Stimulated activated CD4-positive, alpha-beta T cell treated with anti-CD3 and anti-CD28 coated beads, TNF-alpha, amount 100 ng/mL, for 48 hours (primary cell): ENCODE measurements at regions not wholly inside any gene's neighbourhood (a gene's known extent, or its start where the extent isn't known, plus 50 kb on each side); places are given as distances from the start of the nearest gene placed in this dataset.

Source experiments
- DNase-seq, 3 donors: peaks; one replicate each; pipeline ENCODE4 v3.0.0-alpha.2; 2020; ENCODE audit warnings: low read depth in 3 of 3

GRCh38 chr2:181114021-181114420, 133.6 kb downstream of the UBE2E3 start:
- no peak for DNase-seq

DNA sequence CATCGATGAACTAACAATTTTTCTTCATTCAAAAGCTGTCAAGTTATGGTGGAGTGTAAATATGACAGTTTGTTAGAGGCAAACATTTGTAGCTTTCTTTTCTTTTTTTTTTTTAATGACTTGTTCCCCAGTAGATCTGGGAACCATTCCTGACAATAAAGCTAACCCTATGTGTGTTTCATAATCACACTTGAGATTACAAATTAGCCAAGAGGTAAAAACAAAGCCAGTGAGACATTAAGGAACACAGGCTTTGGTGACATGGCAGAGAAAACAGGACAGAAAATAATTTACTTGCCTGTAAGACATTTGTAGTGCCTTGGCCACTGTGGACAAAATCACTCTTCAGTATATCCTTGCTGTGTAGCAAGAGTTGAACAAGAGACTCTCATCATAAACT, 135.9 kb downstream of the UBE2E3 start:
- DNase-seq, result no peak

DNA sequence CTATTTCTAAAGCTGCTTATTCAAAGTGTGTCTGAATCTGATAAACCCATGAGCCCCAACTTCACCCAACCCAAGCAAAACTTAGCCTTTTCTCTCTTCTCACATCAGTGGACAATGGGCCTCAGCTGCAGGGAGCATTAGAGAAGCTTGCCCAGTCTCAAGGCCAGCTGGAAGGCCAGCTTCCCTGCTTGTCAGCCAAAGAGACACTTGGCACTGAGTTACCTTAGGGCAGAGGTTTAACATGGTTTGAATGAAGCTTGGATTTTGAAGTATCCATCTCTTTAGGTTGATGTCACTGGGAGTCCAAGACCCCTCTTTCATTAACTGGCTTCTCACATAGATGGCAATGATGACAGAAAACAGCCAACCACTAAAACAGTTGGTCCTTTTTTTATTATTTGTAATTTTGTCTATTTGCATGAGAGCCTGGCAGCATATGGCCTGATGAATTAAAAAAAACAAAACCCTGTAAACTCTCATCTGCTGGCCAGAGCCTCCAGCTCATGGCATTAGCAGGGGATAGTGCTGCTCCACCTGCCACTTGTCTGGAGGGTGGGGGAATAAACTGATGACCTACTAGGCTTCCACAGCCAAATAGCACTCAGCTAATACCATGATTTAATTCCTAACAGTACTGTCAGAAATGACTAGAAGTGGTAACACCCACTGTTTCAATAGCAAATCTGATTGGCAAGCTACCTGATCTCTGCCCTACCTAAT, 137.0 kb downstream of the UBE2E3 start:
- DNase-seq, result no peak

- DNase-seq, result no peak
Observed at GRCh38 chr2:181120625-181121024, 140.2 kb downstream of the UBE2E3 start.

GRCh38 chr2:181121996-181122395, 141.6 kb downstream of the UBE2E3 start:
- DNase-seq, result no peak

GRCh38 chr2:181122601-181123000, 142.2 kb downstream of the UBE2E3 start:
- DNase-seq, result no peak

- peak in 1 of 3 donors; percentile 40 for DNase-seq
Observed at GRCh38 chr2:181123798-181124231, 143.4 kb downstream of the UBE2E3 start.

GRCh38 chr2:181124497-181124896, 144.1 kb downstream of the UBE2E3 start:
- DNase-seq, result no peak

GRCh38 chr2:181125359-181125758, 145.0 kb downstream of the UBE2E3 start:
- DNase-seq, result no peak

DNA sequence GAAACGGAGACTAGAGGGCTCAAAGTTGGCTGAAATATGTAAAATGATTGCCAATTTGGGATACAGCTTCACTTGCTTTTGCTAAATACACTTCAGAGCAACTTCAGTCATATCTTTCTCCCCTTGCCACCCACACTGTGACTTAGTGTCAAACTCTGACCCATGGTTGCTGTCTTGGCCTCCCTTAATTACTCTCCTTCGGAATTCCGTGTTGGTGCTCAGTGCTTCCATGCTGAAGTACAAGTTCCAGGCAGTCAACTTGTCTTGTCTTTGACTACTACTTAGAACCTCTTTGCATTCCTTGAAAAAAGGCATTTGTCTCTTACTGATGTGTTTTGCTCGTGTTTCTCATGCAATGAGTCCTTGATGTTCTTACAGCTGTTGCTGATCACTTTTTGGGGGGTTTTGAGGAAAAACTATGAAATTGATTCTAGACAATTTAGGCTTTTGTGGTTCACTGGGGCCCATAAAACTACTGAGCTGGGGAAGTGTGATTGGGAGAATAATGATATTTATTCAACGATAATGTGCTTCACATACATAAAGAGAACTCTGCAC, 146.0 kb downstream of the UBE2E3 start:
- no peak for DNase-seq

DNA sequence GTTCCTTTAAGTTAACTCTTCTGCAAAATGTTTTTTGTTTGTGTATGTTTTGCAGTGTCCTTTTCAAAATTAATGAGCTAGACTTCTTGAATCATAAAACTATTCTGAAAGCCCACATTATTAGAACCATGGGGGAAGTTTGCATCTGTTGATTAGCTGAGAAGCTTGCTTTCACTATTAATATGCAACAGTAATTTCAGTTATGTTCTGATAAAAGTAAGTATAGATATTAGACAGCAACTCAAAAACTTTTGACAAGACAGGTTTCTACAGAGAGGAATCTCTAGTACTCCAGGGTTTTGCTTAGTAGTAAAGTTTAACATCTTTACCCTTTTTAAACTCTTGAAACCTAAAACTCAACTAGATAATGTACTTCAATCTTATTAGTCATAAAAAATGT, 147.8 kb downstream of the UBE2E3 start:
- no peak for DNase-seq

- DNase-seq, result no peak
Observed at GRCh38 chr2:181129364-181130056, 149.1 kb downstream of the UBE2E3 start.

DNA sequence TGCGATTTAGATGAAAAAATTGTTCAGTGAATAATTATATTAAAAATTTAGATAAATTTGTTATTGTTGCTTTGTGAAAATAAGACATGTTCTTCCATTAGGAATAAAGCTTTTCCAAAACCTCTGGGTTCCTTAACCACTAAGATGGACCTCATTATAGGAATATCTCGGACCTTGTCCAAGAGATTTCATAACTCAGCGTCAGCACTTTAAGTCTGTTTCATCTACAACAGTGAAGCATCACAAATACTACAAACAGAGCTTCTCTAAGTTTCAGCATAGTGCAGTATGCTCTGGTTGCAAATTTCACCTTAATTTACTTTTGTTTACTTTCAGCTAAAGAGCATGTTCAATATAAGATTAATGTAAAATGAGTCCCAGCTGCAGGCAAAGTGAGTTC, 150.3 kb downstream of the UBE2E3 start:
- no peak for DNase-seq

DNA sequence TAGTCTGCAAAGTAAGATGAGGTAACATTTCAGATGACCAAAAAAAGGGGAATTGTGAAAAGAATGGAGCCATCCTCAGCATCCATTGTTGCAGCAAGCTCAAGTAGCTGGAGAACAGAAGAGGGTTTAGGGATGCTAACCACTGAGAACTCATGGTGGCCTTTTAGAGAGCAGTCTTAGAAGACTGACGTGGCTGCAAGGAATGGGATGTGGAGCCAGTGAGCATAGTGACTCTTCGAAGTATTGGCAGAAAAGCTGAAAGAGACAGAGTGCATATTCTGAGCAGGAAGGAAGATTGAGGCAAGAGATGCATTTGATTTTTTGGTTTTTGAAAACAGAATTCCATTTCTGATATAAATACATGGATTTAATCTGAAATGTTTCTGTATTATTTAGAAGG, 151.2 kb downstream of the UBE2E3 start:
- no peak for DNase-seq

GRCh38 chr2:181138816-181139215, 158.4 kb downstream of the UBE2E3 start:
- DNase-seq, result no peak

GRCh38 chr2:181139831-181140230, 159.4 kb downstream of the UBE2E3 start:
- no peak for DNase-seq

GRCh38 chr2:181140414-181140813, 160.0 kb downstream of the UBE2E3 start:
- no peak for DNase-seq

GRCh38 chr2:181140928-181141327, 160.5 kb downstream of the UBE2E3 start:
- DNase-seq, result no peak

DNA sequence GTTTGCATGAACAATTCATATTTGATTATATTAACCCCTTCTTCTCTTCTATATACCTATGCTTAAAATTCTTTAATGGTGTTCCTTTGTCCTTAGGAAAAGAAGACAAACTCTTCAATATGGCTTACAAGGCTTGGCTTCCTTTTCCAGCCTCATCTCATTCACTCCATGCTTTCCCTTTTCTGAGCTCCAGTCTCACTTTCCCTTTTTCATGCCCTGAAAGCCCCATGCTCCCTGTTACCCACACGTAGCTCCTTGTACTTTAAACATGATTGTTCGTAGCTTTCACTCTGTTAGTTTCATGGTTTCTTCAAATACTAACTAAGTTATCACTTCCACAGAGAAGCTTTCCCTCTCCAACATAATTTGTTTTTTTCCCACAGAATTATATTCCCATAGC, 161.3 kb downstream of the UBE2E3 start:
- DNase-seq, result no peak

DNA sequence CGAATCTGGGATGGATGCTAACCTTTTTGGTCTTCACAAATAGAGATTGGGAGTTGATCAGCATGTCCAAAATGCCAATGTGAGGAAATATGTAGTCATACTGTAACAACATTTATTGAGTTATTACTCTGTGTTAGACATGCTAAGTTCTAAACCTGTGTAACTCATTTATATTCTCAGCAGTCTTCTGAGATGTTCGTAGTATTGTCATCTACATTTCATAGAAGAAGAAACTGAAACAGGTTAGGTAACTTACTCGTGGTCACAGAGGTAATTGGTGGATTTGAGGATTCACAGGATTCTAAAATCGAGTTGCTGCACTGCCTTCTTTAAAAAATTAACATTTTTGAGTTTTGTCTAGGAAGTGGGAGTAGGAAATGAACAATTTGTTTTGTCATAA, 162.1 kb downstream of the UBE2E3 start:
- DNase-seq, result no peak

DNA sequence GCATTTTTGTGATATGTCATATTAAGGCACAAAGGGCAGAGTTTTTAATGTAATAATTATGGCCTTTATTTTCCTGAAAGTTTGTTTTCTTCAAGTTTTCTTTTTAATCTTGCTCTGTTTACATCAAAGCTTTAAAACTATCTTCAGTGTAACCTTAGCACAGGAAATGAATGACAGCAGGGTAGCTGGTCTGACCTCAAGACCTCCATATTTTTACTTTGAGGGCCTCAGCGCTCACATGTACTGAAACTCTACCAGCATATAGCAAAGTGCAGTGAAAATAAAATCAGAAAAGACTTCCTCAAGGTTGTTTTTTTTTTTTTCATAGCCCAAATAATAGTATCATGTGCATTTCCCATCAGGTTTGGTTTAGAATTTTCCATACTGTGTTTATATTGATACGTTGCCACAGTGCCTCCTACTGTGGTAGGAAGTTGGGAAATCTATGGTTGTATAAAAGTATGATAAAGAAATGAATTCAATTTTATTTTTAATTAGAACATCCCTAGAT, 163.4 kb downstream of the UBE2E3 start:
- no peak for DNase-seq

DNA sequence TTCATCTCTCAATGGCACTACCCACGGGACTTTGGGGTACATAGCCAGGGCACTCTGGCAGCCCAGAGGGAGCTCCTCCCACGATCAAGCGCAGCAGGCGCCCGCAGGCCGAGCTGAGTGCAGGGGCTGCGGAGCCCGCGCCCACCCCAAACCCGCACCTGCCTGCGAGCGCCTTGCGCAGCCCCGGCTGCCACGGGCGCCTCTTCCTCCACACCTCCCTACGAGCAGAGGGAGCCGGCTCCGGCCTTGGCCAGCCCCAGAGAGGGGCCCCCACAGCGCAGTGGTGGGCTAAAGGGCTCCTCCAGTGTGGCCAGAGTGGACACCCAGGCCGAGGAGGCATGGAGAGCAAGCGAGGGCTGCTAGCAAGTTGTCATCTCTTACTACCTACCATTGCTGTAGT, 165.2 kb downstream of the UBE2E3 start:
- DNase-seq, result no peak

- DNase-seq, result no peak
Observed at GRCh38 chr2:181146171-181146570, 165.8 kb downstream of the UBE2E3 start.
